Fibroblast of lung (primary cell): ENCODE measurements at regions not wholly inside any gene's neighbourhood (a gene's known extent, or its start where the extent isn't known, plus 50 kb on each side); places are given as distances from the start of the nearest gene placed in this dataset.

ENCODE experiments used
- DNase-seq, 2 donors: peaks; one replicate each; pipeline versions ENCODE4 v3.0.0 to v3.0.0-alpha.2; 2010; ENCODE audit warnings: low read depth in 2 of 2
- H2AFZ ChIP-seq: 2 replicates; pipeline ENCODE4 v1.5.1; 2012; ENCODE audit warnings: low read length, control low read depth, inconsistent platforms
- H3K27ac ChIP-seq: 2 replicates; pipeline ENCODE4 v1.5.1; 2011; ENCODE audit warnings: low read length, control low read depth; ENCODE audit not compliant: insufficient read depth
- H3K27me3 ChIP-seq: 2 replicates; pipeline ENCODE4 v1.5.1; 2011; ENCODE audit warnings: mild to moderate bottlenecking, low read length; ENCODE audit not compliant: control insufficient read depth, insufficient read depth
- H3K36me3 ChIP-seq: 2 replicates; pipeline ENCODE4 v1.5.1; 2011; ENCODE audit warnings: low read length; ENCODE audit not compliant: control insufficient read depth, insufficient read depth
- H3K4me1 ChIP-seq: 2 replicates; pipeline ENCODE4 v1.5.1; 2011; ENCODE audit warnings: low read length; ENCODE audit not compliant: control insufficient read depth, insufficient read depth; ENCODE audit errors: extremely low read depth
- H3K4me2 ChIP-seq: 2 replicates; pipeline ENCODE4 v1.5.1; 2011; ENCODE audit warnings: low read length, control low read depth; ENCODE audit not compliant: insufficient read depth; ENCODE audit errors: extremely low read depth
- H3K4me3 ChIP-seq, 4 experiments: fragments of 200-600 bp in 1 of 4; sonication (generic) in 1 of 4; replicated peaks in 1 of 4; 2 replicates each; pipeline ENCODE4 v1.5.1; 2011 to 2016; ENCODE audit warnings: low read length in 4 of 4, low read depth in 3 of 4, mild to moderate bottlenecking in 3 of 4, control low read depth in 2 of 4, inconsistent platforms in 1 of 4, mixed read lengths in 1 of 4; ENCODE audit not compliant: insufficient read depth in 1 of 4; ENCODE audit errors: control extremely low read depth in 1 of 4
- H3K79me2 ChIP-seq: 2 replicates; pipeline ENCODE4 v1.5.1; 2012; ENCODE audit warnings: mild to moderate bottlenecking, low read length, inconsistent platforms; ENCODE audit not compliant: control insufficient read depth, insufficient read depth
- H3K9ac ChIP-seq: 2 replicates; pipeline ENCODE4 v1.5.1; 2011; ENCODE audit warnings: mild to moderate bottlenecking, low read length, control low read depth; ENCODE audit not compliant: insufficient read depth
- H3K9me3 ChIP-seq: 2 replicates; pipeline ENCODE4 v1.5.1; 2012; ENCODE audit warnings: low read depth, low read length; ENCODE audit not compliant: control insufficient read depth, insufficient read depth
- H4K20me1 ChIP-seq: 2 replicates; pipeline ENCODE4 v1.5.1; 2011; ENCODE audit warnings: low read length; ENCODE audit not compliant: control insufficient read depth, insufficient read depth; ENCODE audit errors: extremely low read depth
- EZH2 ChIP-seq: IDR thresholded peaks from 2 replicates; pipeline ENCODE4 v1.5.1; 2012; ENCODE audit warnings: low read length, control low read depth, mild to moderate bottlenecking; ENCODE audit errors: missing control alignments
- TF ChIP-seq, protein P1 (sequence below), 2 donors: IDR thresholded peaks in 1 of 2; conservative IDR thresholded peaks in 1 of 2; 1 replicate in 1 of 2; 2 replicates in 1 of 2; pipeline ENCODE4 v1.5.1; 2011 to 2012; ENCODE audit warnings: low read length in 2 of 2, control low read depth in 1 of 2, inconsistent platforms in 1 of 2, low read depth in 1 of 2, mild to moderate bottlenecking in 1 of 2

DNA sequence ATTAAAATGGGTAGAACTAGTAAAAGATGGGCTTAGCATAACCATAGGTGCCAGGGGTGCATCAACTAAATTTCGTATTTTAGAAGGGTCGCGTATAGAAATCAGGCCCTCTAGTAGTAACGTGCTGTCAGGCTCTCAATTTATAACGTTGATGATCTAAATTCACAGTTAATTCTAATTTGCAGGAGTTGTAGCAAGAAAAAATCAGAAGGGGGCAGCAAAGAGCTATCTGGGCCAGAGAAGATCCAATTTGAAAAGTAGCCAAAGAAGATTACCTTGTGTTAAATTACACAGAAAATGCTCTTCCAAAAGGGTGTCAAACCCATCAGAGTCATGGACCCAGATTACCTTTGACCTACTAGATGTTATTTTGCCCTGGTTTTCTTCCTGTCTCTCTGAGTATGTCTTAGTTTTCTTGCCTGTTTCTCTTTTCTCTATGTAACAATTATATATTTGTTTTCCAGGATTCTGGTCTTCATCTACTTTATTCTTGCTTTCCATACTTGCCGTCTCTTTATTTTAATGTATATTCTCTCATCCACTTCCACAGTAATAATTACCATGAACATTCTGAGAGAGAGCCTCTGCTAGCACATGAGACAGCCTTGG lies 1030.9 kb downstream of the AMY1C start:
- Histone ChIP-seq H3K9ac (no peak overlapping the region), H3K27me3 (no peaks in the 10 kb centered on the region), H2AFZ (no peak overlapping the region), H3K4me3 (no peak overlapping the region), H3K4me2 (no peak overlapping the region), H3K79me2 (no peaks in the 10 kb centered on the region), H3K36me3 (no peaks in the 10 kb centered on the region), H3K9me3 (no peaks in the 10 kb centered on the region), H3K4me1 (no peaks in the 10 kb centered on the region), H3K27ac (no peak overlapping the region), H4K20me1 (no peaks in the 10 kb centered on the region)
- TF ChIP-seq EZH2 = no peak
- TF ChIP-seq, protein P1, sequence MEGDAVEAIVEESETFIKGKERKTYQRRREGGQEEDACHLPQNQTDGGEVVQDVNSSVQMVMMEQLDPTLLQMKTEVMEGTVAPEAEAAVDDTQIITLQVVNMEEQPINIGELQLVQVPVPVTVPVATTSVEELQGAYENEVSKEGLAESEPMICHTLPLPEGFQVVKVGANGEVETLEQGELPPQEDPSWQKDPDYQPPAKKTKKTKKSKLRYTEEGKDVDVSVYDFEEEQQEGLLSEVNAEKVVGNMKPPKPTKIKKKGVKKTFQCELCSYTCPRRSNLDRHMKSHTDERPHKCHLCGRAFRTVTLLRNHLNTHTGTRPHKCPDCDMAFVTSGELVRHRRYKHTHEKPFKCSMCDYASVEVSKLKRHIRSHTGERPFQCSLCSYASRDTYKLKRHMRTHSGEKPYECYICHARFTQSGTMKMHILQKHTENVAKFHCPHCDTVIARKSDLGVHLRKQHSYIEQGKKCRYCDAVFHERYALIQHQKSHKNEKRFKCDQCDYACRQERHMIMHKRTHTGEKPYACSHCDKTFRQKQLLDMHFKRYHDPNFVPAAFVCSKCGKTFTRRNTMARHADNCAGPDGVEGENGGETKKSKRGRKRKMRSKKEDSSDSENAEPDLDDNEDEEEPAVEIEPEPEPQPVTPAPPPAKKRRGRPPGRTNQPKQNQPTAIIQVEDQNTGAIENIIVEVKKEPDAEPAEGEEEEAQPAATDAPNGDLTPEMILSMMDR (conservative IDR thresholded peaks at IDR 0.05 in 1 of 2, IDR thresholded peaks at IDR 0.05 in 1 of 2; ENCODE audit: low read depth in 1 of 2, low read length in 2 of 2) = peak; percentile 39 to 70
- DNase-seq = peak in 1 of 2 donors; percentile 30

DNA sequence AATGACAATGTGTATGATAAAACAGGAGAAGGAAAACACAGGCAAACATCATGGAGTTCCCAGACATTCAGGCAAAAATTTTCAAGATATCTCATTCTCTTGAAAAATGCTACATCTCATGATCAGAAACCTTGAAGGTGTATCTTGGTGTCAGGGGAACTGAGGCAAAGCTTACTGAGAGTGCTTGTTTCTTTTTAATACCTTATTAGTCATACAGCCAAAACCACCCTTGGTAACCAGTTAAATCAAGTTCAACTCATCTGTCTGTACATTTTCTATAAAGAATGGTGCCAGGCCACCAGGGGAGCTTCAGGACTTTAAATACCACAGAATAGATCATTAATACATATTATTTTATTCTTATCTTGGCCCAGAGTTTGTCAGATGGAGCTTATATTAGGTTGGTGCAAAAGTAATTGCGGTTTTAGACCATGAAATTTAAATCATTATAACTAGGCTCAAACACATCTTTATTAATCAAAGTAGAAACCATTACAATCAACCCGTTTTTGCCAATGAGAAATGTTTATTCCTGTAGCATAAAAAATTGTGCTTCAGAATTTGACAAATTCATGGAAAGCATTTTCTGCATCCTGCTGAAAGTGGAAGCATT lies 1036.0 kb downstream of the AMY1C start:
- H2AFZ ChIP-seq = no peak overlapping the region
- H4K20me1 ChIP-seq = no peaks in the 10 kb centered on the region
- TF ChIP-seq EZH2 = no peak
- TF ChIP-seq, protein P1 (conservative IDR thresholded peaks at IDR 0.05 in 1 of 2, IDR thresholded peaks at IDR 0.05 in 1 of 2; ENCODE audit: low read depth in 1 of 2, low read length in 2 of 2) = no peak
- H3K4me2 ChIP-seq = no peak overlapping the region
- H3K27ac ChIP-seq = no peak overlapping the region
- H3K4me3 ChIP-seq = no peak overlapping the region
- DNase-seq = no peak
- H3K36me3 ChIP-seq = no peaks in the 10 kb centered on the region
- H3K9ac ChIP-seq = no peak overlapping the region
- H3K4me1 ChIP-seq = no peaks in the 10 kb centered on the region
- no peaks in the 10 kb centered on the region for H3K27me3 ChIP-seq
- no peaks in the 10 kb centered on the region for H3K79me2 ChIP-seq
- H3K9me3 ChIP-seq = no peaks in the 10 kb centered on the region

DNA sequence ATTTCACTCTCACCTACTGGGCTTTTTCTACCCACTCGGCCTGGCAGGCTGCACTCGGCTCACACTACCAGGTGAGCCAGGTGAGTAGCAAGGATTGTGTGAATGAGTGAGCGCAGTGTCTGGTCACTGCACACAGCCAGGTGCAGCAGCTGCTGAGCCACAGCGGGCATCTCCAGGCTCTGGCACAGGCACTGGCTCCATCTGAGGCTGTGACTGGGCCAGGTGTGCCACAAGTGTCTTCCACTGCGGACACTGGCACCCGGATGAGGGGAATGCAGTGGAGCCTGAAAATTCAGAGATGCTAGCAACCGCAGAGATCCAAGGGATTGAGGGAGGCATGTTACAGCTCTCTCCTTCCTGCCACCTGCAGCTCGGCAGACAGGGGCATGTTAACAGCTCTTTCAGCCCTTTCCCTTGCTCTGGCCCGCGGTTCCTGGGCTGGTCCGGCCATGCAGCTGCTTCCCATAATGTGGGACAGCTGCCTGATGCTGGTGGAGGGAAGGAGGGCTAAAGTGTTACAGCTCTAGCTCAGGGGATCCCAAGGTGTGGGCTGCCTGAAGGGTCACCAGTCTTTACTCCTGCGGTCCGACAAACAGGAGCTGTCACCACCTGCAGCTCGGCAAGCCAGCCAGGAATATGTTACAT lies 1038.3 kb downstream of the AMY1C start:
- Histone ChIP-seq H3K9me3 (no peaks in the 10 kb centered on the region), H3K4me2 (no peak overlapping the region), H3K36me3 (no peaks in the 10 kb centered on the region), H3K9ac (no peak overlapping the region), H4K20me1 (no peaks in the 10 kb centered on the region), H2AFZ (no peak overlapping the region), H3K79me2 (no peaks in the 10 kb centered on the region), H3K4me3 (no peak overlapping the region), H3K4me1 (no peaks in the 10 kb centered on the region), H3K27ac (no peak overlapping the region), H3K27me3 (no peaks in the 10 kb centered on the region)
- DNase-seq = no peak
- TF ChIP-seq, protein P1 (conservative IDR thresholded peaks at IDR 0.05 in 1 of 2, IDR thresholded peaks at IDR 0.05 in 1 of 2; ENCODE audit: low read depth in 1 of 2, low read length in 2 of 2) = no peak
- no peak for TF ChIP-seq EZH2
